ENCODE measurements at regions not wholly inside any gene's neighbourhood (a gene's known extent, or its start where the extent isn't known, plus 50 kb on each side); places are given as distances from the start of the nearest gene placed in this dataset.
"Not testable (repeated sequence)": the region's sequence is repeated elsewhere in the genome, so short reads cannot be mapped to it uniquely, and the experiment has no call there.

GRCh38 chr2:21363364-21363763 lies 239.6 kb downstream of the TDRD15 start:
- H3K27ac ChIP-seq: no peak overlapping the region
- no peaks in the 10 kb centered on the region for H3K36me3 ChIP-seq (ENCODE audit: insufficient read depth, low read length)
- no peaks in the 10 kb centered on the region for H3K9me3 ChIP-seq (ENCODE audit: low read depth, low read length)
- no peak overlapping the region for H3K9ac ChIP-seq (ENCODE audit: insufficient read length)
- TF ChIP-seq POLR2AphosphoS5 (IDR thresholded peaks at IDR 0.05; ENCODE audit: borderline replicate concordance, low read depth, low read length): no peak
- DNase-seq (ENCODE audit: low read depth, low spot score): no peak
- H3K4me3 ChIP-seq: no peak overlapping the region

GRCh38 chr2:21367421-21367820 lies 243.7 kb downstream of the TDRD15 start:
- Histone ChIP-seq H3K27ac (no peak overlapping the region), H3K9ac (ENCODE audit: insufficient read length) (no peak overlapping the region), H3K4me3 (no peak overlapping the region), H3K9me3 (ENCODE audit: low read depth, low read length) (no peaks in the 10 kb centered on the region), H3K36me3 (ENCODE audit: insufficient read depth, low read length) (no peaks in the 10 kb centered on the region)
- TF ChIP-seq POLR2AphosphoS5 (IDR thresholded peaks at IDR 0.05; ENCODE audit: borderline replicate concordance, low read depth, low read length): no peak
- TF ChIP-seq EZH2 (IDR thresholded peaks at IDR 0.05): no peak
- TF ChIP-seq FOXP2 (optimal IDR thresholded peaks at IDR 0.05; ENCODE audit: control extremely low read depth, extremely low read length, insufficient read depth): no peak
- no peak for DNase-seq (ENCODE audit: low read depth, low spot score)

GRCh38 chr2:21369787-21370186 lies 246.0 kb downstream of the TDRD15 start:
- Histone ChIP-seq H3K4me3 (no peak overlapping the region), H3K36me3 (ENCODE audit: insufficient read depth, low read length) (no peaks in the 10 kb centered on the region), H3K9me3 (ENCODE audit: low read depth, low read length) (no peaks in the 10 kb centered on the region), H3K9ac (ENCODE audit: insufficient read length) (no peak overlapping the region), H3K27ac (no peak overlapping the region)
- no peak for DNase-seq (ENCODE audit: low read depth, low spot score)
- TF ChIP-seq FOXP2 (optimal IDR thresholded peaks at IDR 0.05; ENCODE audit: control extremely low read depth, extremely low read length, insufficient read depth) (no peak), POLR2AphosphoS5 (IDR thresholded peaks at IDR 0.05; ENCODE audit: borderline replicate concordance, low read depth, low read length) (no peak), EZH2 (IDR thresholded peaks at IDR 0.05) (no peak)

GRCh38 chr2:21371499-21372003 lies 247.8 kb downstream of the TDRD15 start:
- Histone ChIP-seq H3K4me3 (no peak overlapping the region), H3K9ac (ENCODE audit: insufficient read length) (no peak overlapping the region), H3K9me3 (ENCODE audit: low read depth, low read length) (no peaks in the 10 kb centered on the region), H3K27ac (no peak overlapping the region), H3K36me3 (ENCODE audit: insufficient read depth, low read length) (no peaks in the 10 kb centered on the region)
- DNase-seq (ENCODE audit: low read depth, low spot score): no peak
- TF ChIP-seq EZH2 (IDR thresholded peaks at IDR 0.05) (no peak), FOXP2 (optimal IDR thresholded peaks at IDR 0.05; ENCODE audit: control extremely low read depth, extremely low read length, insufficient read depth) (no peak), POLR2AphosphoS5 (IDR thresholded peaks at IDR 0.05; ENCODE audit: borderline replicate concordance, low read depth, low read length) (no peak)

GRCh38 chr2:21372654-21373053 lies 248.9 kb downstream of the TDRD15 start:
- Histone ChIP-seq H3K4me3 (no peak overlapping the region), H3K9ac (ENCODE audit: insufficient read length) (no peak overlapping the region), H3K9me3 (ENCODE audit: low read depth, low read length) (no peaks in the 10 kb centered on the region), H3K27ac (no peak overlapping the region), H3K36me3 (ENCODE audit: insufficient read depth, low read length) (no peaks in the 10 kb centered on the region)
- TF ChIP-seq POLR2AphosphoS5 (IDR thresholded peaks at IDR 0.05; ENCODE audit: borderline replicate concordance, low read depth, low read length) (no peak), EZH2 (IDR thresholded peaks at IDR 0.05) (no peak), FOXP2 (optimal IDR thresholded peaks at IDR 0.05; ENCODE audit: control extremely low read depth, extremely low read length, insufficient read depth) (no peak)
- DNase-seq (ENCODE audit: low read depth, low spot score): no peak

GRCh38 chr2:21376864-21377263 lies 253.1 kb downstream of the TDRD15 start:
- no peak overlapping the region for H3K27ac ChIP-seq
- H3K9me3 ChIP-seq (ENCODE audit: low read depth, low read length): no peaks in the 10 kb centered on the region
- no peak for TF ChIP-seq EZH2 (IDR thresholded peaks at IDR 0.05)
- no peak for TF ChIP-seq POLR2AphosphoS5 (IDR thresholded peaks at IDR 0.05; ENCODE audit: borderline replicate concordance, low read depth, low read length)
- TF ChIP-seq FOXP2 (optimal IDR thresholded peaks at IDR 0.05; ENCODE audit: control extremely low read depth, extremely low read length, insufficient read depth): no peak
- DNase-seq (ENCODE audit: low read depth, low spot score): no peak
- no peak overlapping the region for H3K4me3 ChIP-seq
- H3K9ac ChIP-seq (ENCODE audit: insufficient read length): no peak overlapping the region
- H3K36me3 ChIP-seq (ENCODE audit: insufficient read depth, low read length): no peaks in the 10 kb centered on the region

- TF ChIP-seq FOXP2 (optimal IDR thresholded peaks at IDR 0.05; ENCODE audit: control extremely low read depth, extremely low read length, insufficient read depth) (no peak), EZH2 (IDR thresholded peaks at IDR 0.05) (no peak), POLR2AphosphoS5 (IDR thresholded peaks at IDR 0.05; ENCODE audit: borderline replicate concordance, low read depth, low read length) (no peak)
- no peak overlapping the region for H3K27ac ChIP-seq
- no peaks in the 10 kb centered on the region for H3K36me3 ChIP-seq (ENCODE audit: insufficient read depth, low read length)
- H3K9me3 ChIP-seq (ENCODE audit: low read depth, low read length): no peaks in the 10 kb centered on the region
- no peak overlapping the region for H3K4me3 ChIP-seq
- no peak overlapping the region for H3K9ac ChIP-seq (ENCODE audit: insufficient read length)
- no peak for DNase-seq (ENCODE audit: low read depth, low spot score)
Measured at GRCh38 chr2:21379140-21379539, 255.4 kb downstream of the TDRD15 start.

GRCh38 chr2:21379668-21380067 lies 255.9 kb downstream of the TDRD15 start:
- DNase-seq (ENCODE audit: low read depth, low spot score); H3K9me3 ChIP-seq (ENCODE audit: low read depth, low read length); H3K4me3 ChIP-seq; H3K36me3 ChIP-seq (ENCODE audit: insufficient read depth, low read length); H3K9ac ChIP-seq (ENCODE audit: insufficient read length); H3K27ac ChIP-seq: not testable (repeated sequence)

GRCh38 chr2:21381421-21381820 lies 257.7 kb downstream of the TDRD15 start:
- TF ChIP-seq EZH2 (IDR thresholded peaks at IDR 0.05) (no peak), POLR2AphosphoS5 (IDR thresholded peaks at IDR 0.05; ENCODE audit: borderline replicate concordance, low read depth, low read length) (no peak), FOXP2 (optimal IDR thresholded peaks at IDR 0.05; ENCODE audit: control extremely low read depth, extremely low read length, insufficient read depth) (no peak)
- no peak for DNase-seq (ENCODE audit: low read depth, low spot score)
- H3K4me3 ChIP-seq: no peak overlapping the region
- no peak overlapping the region for H3K27ac ChIP-seq
- no peaks in the 10 kb centered on the region for H3K36me3 ChIP-seq (ENCODE audit: insufficient read depth, low read length)
- no peaks in the 10 kb centered on the region for H3K9me3 ChIP-seq (ENCODE audit: low read depth, low read length)
- no peak overlapping the region for H3K9ac ChIP-seq (ENCODE audit: insufficient read length)

All from SK-N-MC (cell line).